ENCODE measurements at regions not wholly inside any gene's neighbourhood (a gene's known extent, or its start where the extent isn't known, plus 50 kb on each side); places are given as distances from the start of the nearest gene placed in this dataset.
"Not testable (repeated sequence)": the region's sequence is repeated elsewhere in the genome, so short reads cannot be mapped to it uniquely, and the experiment has no call there.

GRCh38 chr9:34782372-34782771 lies 72.4 kb upstream of the CCL21 start:
- Mint-ChIP-seq H3K4me3 (ENCODE audit: low read depth) (no peak overlapping the region), H3K9me3 (ENCODE audit: low read depth) (no peaks in the 10 kb centered on the region), H3K27me3 (peaks cover 23% of the 10 kb centered on the region), H3K4me1 (ENCODE audit: low read depth) (no peaks in the 10 kb centered on the region), H3K27ac (no peak overlapping the region), H3K36me3 (ENCODE audit: insufficient read depth) (no peaks in the 10 kb centered on the region)
- DNase-seq (ENCODE audit: low spot score, unreplicated experiment) = no peak
- no peak for TF ChIP-seq CTCF (IDR thresholded peaks at IDR 0.05; ENCODE audit: unreplicated experiment)

GRCh38 chr9:34777666-34778065 lies 67.7 kb upstream of the CCL21 start:
- Mint-ChIP-seq H3K9me3 (ENCODE audit: low read depth) (no peaks in the 10 kb centered on the region), H3K27me3 (peaks cover 26% of the 10 kb centered on the region), H3K36me3 (ENCODE audit: insufficient read depth) (no peaks in the 10 kb centered on the region)

GRCh38 chr9:34773955-34774354 lies 64.0 kb upstream of the CCL21 start:
- H3K36me3 Mint-ChIP-seq (ENCODE audit: insufficient read depth) = no peaks in the 10 kb centered on the region
- no peaks in the 10 kb centered on the region for H3K9me3 Mint-ChIP-seq (ENCODE audit: low read depth)
- no peak overlapping the region for H3K27ac Mint-ChIP-seq
- peaks cover 25% of the 10 kb centered on the region for H3K27me3 Mint-ChIP-seq
- no peak for DNase-seq (ENCODE audit: low spot score, unreplicated experiment)
- no peak for TF ChIP-seq CTCF (IDR thresholded peaks at IDR 0.05; ENCODE audit: unreplicated experiment)
- no peaks in the 10 kb centered on the region for H3K4me1 Mint-ChIP-seq (ENCODE audit: low read depth)
- no peak overlapping the region for H3K4me3 Mint-ChIP-seq (ENCODE audit: low read depth)

More at GRCh38 chr9:34777666-34778065, 67.7 kb upstream of the CCL21 start:
- Mint-ChIP-seq H3K4me3 (ENCODE audit: low read depth) (no peak overlapping the region), H3K4me1 (ENCODE audit: low read depth) (no peaks in the 10 kb centered on the region), H3K27ac (no peak overlapping the region)
- DNase-seq (ENCODE audit: low spot score, unreplicated experiment) = no peak
- no peak for TF ChIP-seq CTCF (IDR thresholded peaks at IDR 0.05; ENCODE audit: unreplicated experiment)

GRCh38 chr9:34773306-34773910 lies 63.5 kb upstream of the CCL21 start:
- TF ChIP-seq CTCF (IDR thresholded peaks at IDR 0.05; ENCODE audit: unreplicated experiment) = no peak
- H3K27ac Mint-ChIP-seq = no peak overlapping the region
- no peaks in the 10 kb centered on the region for H3K4me1 Mint-ChIP-seq (ENCODE audit: low read depth)
- H3K36me3 Mint-ChIP-seq (ENCODE audit: insufficient read depth) = no peaks in the 10 kb centered on the region
- H3K27me3 Mint-ChIP-seq = peaks cover 20% of the 10 kb centered on the region
- no peak for DNase-seq (ENCODE audit: low spot score, unreplicated experiment)
- H3K9me3 Mint-ChIP-seq (ENCODE audit: low read depth) = peaks cover 3% of the 10 kb centered on the region
- H3K4me3 Mint-ChIP-seq (ENCODE audit: low read depth) = no peak overlapping the region

GRCh38 chr9:34771007-34771406 lies 61.1 kb upstream of the CCL21 start:
- no peak for DNase-seq (ENCODE audit: low spot score, unreplicated experiment)
- Mint-ChIP-seq H3K27ac (no peak overlapping the region), H3K9me3 (ENCODE audit: low read depth) (peaks cover 11% of the 10 kb centered on the region), H3K36me3 (ENCODE audit: insufficient read depth) (no peaks in the 10 kb centered on the region), H3K4me1 (ENCODE audit: low read depth) (no peaks in the 10 kb centered on the region), H3K27me3 (peaks cover 15% of the 10 kb centered on the region), H3K4me3 (ENCODE audit: low read depth) (no peak overlapping the region)
- no peak for TF ChIP-seq CTCF (IDR thresholded peaks at IDR 0.05; ENCODE audit: unreplicated experiment)

- H3K36me3 Mint-ChIP-seq (ENCODE audit: insufficient read depth); H3K27me3 Mint-ChIP-seq; H3K4me1 Mint-ChIP-seq (ENCODE audit: low read depth); H3K4me3 Mint-ChIP-seq (ENCODE audit: low read depth); DNase-seq (ENCODE audit: low spot score, unreplicated experiment); H3K27ac Mint-ChIP-seq: not testable (repeated sequence)
- H3K9me3 Mint-ChIP-seq (ENCODE audit: low read depth) = peaks cover 13% of the 10 kb centered on the region
These were observed 57.2 kb upstream of the CCL21 start for GRCh38 chr9:34767087-34767486.

Measured in progenitor cell of endocrine pancreas (in vitro differentiated cells).